ENCODE measurements at regions not wholly inside any gene's neighbourhood (a gene's known extent, or its start where the extent isn't known, plus 50 kb on each side); places are given as distances from the start of the nearest gene placed in this dataset.

- no peaks in the 10 kb centered on the region for H3K4me1 Mint-ChIP-seq
- H3K27me3 Mint-ChIP-seq: no peaks in the 10 kb centered on the region
- H3K4me3 Mint-ChIP-seq: no peak overlapping the region
- no peak for ATAC-seq (replicated peaks)
- H3K36me3 Mint-ChIP-seq: no peaks in the 10 kb centered on the region
- peaks cover 0 to 2% of the 10 kb centered on the region in 2 donors for H3K9me3 Mint-ChIP-seq
- DNase-seq: no peak
- H3K27ac Mint-ChIP-seq: no peak overlapping the region
Observed at GRCh38 chr2:125095826-125096225, 1070.7 kb downstream of the CNTNAP5 start.

GRCh38 chr2:125106710-125107109 is 1081.6 kb downstream of the CNTNAP5 start:
- no peak overlapping the region for H3K4me3 Mint-ChIP-seq
- DNase-seq: no peak
- no peaks in the 10 kb centered on the region for H3K36me3 Mint-ChIP-seq
- H3K27me3 Mint-ChIP-seq: no peaks in the 10 kb centered on the region
- H3K4me1 Mint-ChIP-seq: no peaks in the 10 kb centered on the region
- peaks cover 3 to 9% of the 10 kb centered on the region in 2 donors for H3K9me3 Mint-ChIP-seq
- no peak for ATAC-seq (replicated peaks)
- no peak overlapping the region for H3K27ac Mint-ChIP-seq

- DNase-seq (no peak), ATAC-seq (replicated peaks) (no peak)
- Mint-ChIP-seq H3K27ac (no peak overlapping the region), H3K9me3 (peaks cover 3 to 4% of the 10 kb centered on the region in 2 donors), H3K27me3 (no peaks in the 10 kb centered on the region), H3K4me3 (no peak overlapping the region), H3K4me1 (no peaks in the 10 kb centered on the region), H3K36me3 (no peaks in the 10 kb centered on the region)
Observed at GRCh38 chr2:125107446-125107845, 1082.4 kb downstream of the CNTNAP5 start.

GRCh38 chr2:125108251-125108650 is 1083.2 kb downstream of the CNTNAP5 start:
- no peaks in the 10 kb centered on the region for H3K4me1 Mint-ChIP-seq
- no peaks in the 10 kb centered on the region for H3K36me3 Mint-ChIP-seq
- DNase-seq: no peak
- no peaks in the 10 kb centered on the region for H3K27me3 Mint-ChIP-seq
- no peak overlapping the region for H3K27ac Mint-ChIP-seq
- H3K9me3 Mint-ChIP-seq: no peaks in the 10 kb centered on the region
- H3K4me3 Mint-ChIP-seq: no peak overlapping the region
- ATAC-seq (replicated peaks): no peak

- Mint-ChIP-seq H3K27me3 (no peaks in the 10 kb centered on the region), H3K27ac (no peak overlapping the region), H3K4me1 (no peaks in the 10 kb centered on the region), H3K36me3 (no peaks in the 10 kb centered on the region), H3K4me3 (no peak overlapping the region), H3K9me3 (peaks cover 15 to 29% of the 10 kb centered on the region in 2 donors)
- ATAC-seq (replicated peaks) (no peak), DNase-seq (no peak)
Observed at GRCh38 chr2:125125902-125126301, 1100.8 kb downstream of the CNTNAP5 start.

GRCh38 chr2:125160947-125161346 is 1135.9 kb downstream of the CNTNAP5 start:
- no peaks in the 10 kb centered on the region for H3K4me1 Mint-ChIP-seq
- DNase-seq: no peak
- H3K27me3 Mint-ChIP-seq: no peaks in the 10 kb centered on the region
- no peak overlapping the region for H3K4me3 Mint-ChIP-seq
- no peaks in the 10 kb centered on the region for H3K36me3 Mint-ChIP-seq
- ATAC-seq (replicated peaks): no peak
- peaks cover 0 to 7% of the 10 kb centered on the region in 2 donors for H3K9me3 Mint-ChIP-seq
- H3K27ac Mint-ChIP-seq: no peak overlapping the region

- Mint-ChIP-seq H3K4me1 (no peaks in the 10 kb centered on the region), H3K27ac (no peak overlapping the region), H3K36me3 (no peaks in the 10 kb centered on the region), H3K4me3 (no peak overlapping the region), H3K9me3 (peaks cover 2 to 5% of the 10 kb centered on the region in 2 donors), H3K27me3 (no peaks in the 10 kb centered on the region)
- DNase-seq (no peak), ATAC-seq (replicated peaks) (no peak)
Observed at GRCh38 chr2:125167152-125167551, 1142.1 kb downstream of the CNTNAP5 start.

GRCh38 chr2:125167820-125168219 is 1142.7 kb downstream of the CNTNAP5 start:
- Mint-ChIP-seq H3K4me3 (no peak overlapping the region), H3K9me3 (peaks cover 0 to 5% of the 10 kb centered on the region in 2 donors), H3K4me1 (no peaks in the 10 kb centered on the region), H3K27ac (no peak overlapping the region), H3K27me3 (no peaks in the 10 kb centered on the region), H3K36me3 (no peaks in the 10 kb centered on the region)
- DNase-seq: no peak
- no peak for ATAC-seq (replicated peaks)

GRCh38 chr2:125168442-125168841 is 1143.4 kb downstream of the CNTNAP5 start:
- Mint-ChIP-seq H3K4me3 (no peak overlapping the region), H3K27ac (no peak overlapping the region), H3K4me1 (no peaks in the 10 kb centered on the region), H3K27me3 (no peaks in the 10 kb centered on the region), H3K36me3 (no peaks in the 10 kb centered on the region), H3K9me3 (peaks cover 1 to 5% of the 10 kb centered on the region in 2 donors)
- DNase-seq: no peak
- no peak for ATAC-seq (replicated peaks)

GRCh38 chr2:125169022-125169763 is 1144.1 kb downstream of the CNTNAP5 start:
- DNase-seq: no peak
- Mint-ChIP-seq H3K27me3 (no peaks in the 10 kb centered on the region), H3K9me3 (peaks cover 1 to 5% of the 10 kb centered on the region in 2 donors), H3K27ac (no peak overlapping the region), H3K36me3 (no peaks in the 10 kb centered on the region), H3K4me1 (no peaks in the 10 kb centered on the region), H3K4me3 (no peak overlapping the region)
- no peak for ATAC-seq (replicated peaks)

GRCh38 chr2:125169764-125170146 is 1144.7 kb downstream of the CNTNAP5 start:
- ATAC-seq (replicated peaks) (no peak), DNase-seq (no peak)
- no peaks in the 10 kb centered on the region for H3K36me3 Mint-ChIP-seq

GRCh38 chr2:125172181-125172580 is 1147.1 kb downstream of the CNTNAP5 start:
- no peaks in the 10 kb centered on the region for H3K27me3 Mint-ChIP-seq
- H3K36me3 Mint-ChIP-seq: no peaks in the 10 kb centered on the region
- no peak overlapping the region for H3K4me3 Mint-ChIP-seq
- no peak overlapping the region for H3K27ac Mint-ChIP-seq
- no peaks in the 10 kb centered on the region for H3K4me1 Mint-ChIP-seq
- no peak for ATAC-seq (replicated peaks)
- no peak for DNase-seq
- peaks cover 1 to 5% of the 10 kb centered on the region in 2 donors for H3K9me3 Mint-ChIP-seq

More at GRCh38 chr2:125169764-125170146, 1144.7 kb downstream of the CNTNAP5 start:
- H3K27me3 Mint-ChIP-seq: no peaks in the 10 kb centered on the region
- no peak overlapping the region for H3K4me3 Mint-ChIP-seq
- H3K9me3 Mint-ChIP-seq: peaks cover 1 to 5% of the 10 kb centered on the region in 2 donors
- H3K27ac Mint-ChIP-seq: no peak overlapping the region
- H3K4me1 Mint-ChIP-seq: no peaks in the 10 kb centered on the region

GRCh38 chr2:125175415-125175814 is 1150.3 kb downstream of the CNTNAP5 start:
- Mint-ChIP-seq H3K27me3 (no peaks in the 10 kb centered on the region), H3K27ac (no peak overlapping the region), H3K36me3 (no peaks in the 10 kb centered on the region), H3K4me1 (no peaks in the 10 kb centered on the region), H3K4me3 (no peak overlapping the region), H3K9me3 (peaks cover 0 to 3% of the 10 kb centered on the region in 2 donors)
- no peak for DNase-seq
- ATAC-seq (replicated peaks): no peak

GRCh38 chr2:125185691-125186270 is 1160.7 kb downstream of the CNTNAP5 start:
- no peak for DNase-seq
- Mint-ChIP-seq H3K9me3 (peaks cover 1 to 13% of the 10 kb centered on the region in 2 donors), H3K4me1 (no peaks in the 10 kb centered on the region), H3K27me3 (no peaks in the 10 kb centered on the region), H3K4me3 (no peak overlapping the region), H3K36me3 (no peaks in the 10 kb centered on the region), H3K27ac (no peak overlapping the region)
- ATAC-seq (replicated peaks): no peak

GRCh38 chr2:125207431-125207830 is 1182.3 kb downstream of the CNTNAP5 start:
- DNase-seq (no peak), ATAC-seq (replicated peaks) (no peak)
- Mint-ChIP-seq H3K4me3 (no peak overlapping the region), H3K27me3 (no peaks in the 10 kb centered on the region), H3K4me1 (no peaks in the 10 kb centered on the region), H3K27ac (no peak overlapping the region), H3K9me3 (peaks cover 2 to 3% of the 10 kb centered on the region in 2 donors), H3K36me3 (no peaks in the 10 kb centered on the region)
